GM23338 (cell line): ENCODE measurements at regions not wholly inside any gene's neighbourhood (a gene's known extent, or its start where the extent isn't known, plus 50 kb on each side); places are given as distances from the start of the nearest gene placed in this dataset.

ENCODE experiments used
- ATAC-seq: fragments of 200-7000 bp; cut with Tn5 transposase; 3 replicates; pipeline ENCODE4 v1.9.1; 2020
- DNase-seq: peaks from one replicate; pipeline ENCODE4 v3.0.0-alpha.2; 2015; ENCODE audit warnings: low spot score
- H2AFZ ChIP-seq: fragments of 200-600 bp; sonication (generic); 2 replicates; pipeline ENCODE4 v1.8.0; 2016; ENCODE audit warnings: antibody characterized with exemption, mild to moderate bottlenecking, moderate library complexity
- H3F3A ChIP-seq: fragments of 200-600 bp; sonication (generic); replicated peaks from 2 replicates; pipeline ENCODE4 v1.8.0; 2017; ENCODE audit warnings: antibody characterized with exemption, mixed run types, low read depth
- H3K27ac ChIP-seq: fragments of 200-600 bp; sonication (generic); 2 replicates; pipeline ENCODE4 v1.6.1; 2016; ENCODE audit warnings: low read depth
- H3K27me3 ChIP-seq: fragments of 200-600 bp; sonication (generic); 2 replicates; pipeline ENCODE4 v1.8.0; 2016; ENCODE audit warnings: mild to moderate bottlenecking, mixed run types, moderate library complexity; ENCODE audit not compliant: insufficient read depth
- H3K36me3 ChIP-seq: fragments of 200-600 bp; sonication (generic); 2 replicates; pipeline ENCODE4 v1.8.0; 2016; ENCODE audit warnings: mild to moderate bottlenecking; ENCODE audit not compliant: insufficient read depth
- H3K4me1 ChIP-seq: fragments of 200-600 bp; sonication (generic); 2 replicates; pipeline ENCODE4 v1.8.0; 2016; ENCODE audit warnings: mild to moderate bottlenecking, moderate library complexity; ENCODE audit not compliant: insufficient read depth
- H3K4me2 ChIP-seq: fragments of 200-600 bp; sonication (generic); 2 replicates; pipeline ENCODE4 v1.7.1; 2017; ENCODE audit warnings: mixed run types
- H3K4me3 ChIP-seq: fragments of 200-600 bp; sonication (generic); 2 replicates; pipeline ENCODE4 v1.6.1; 2016; ENCODE audit warnings: mixed run types
- H3K79me2 ChIP-seq: fragments of 200-600 bp; sonication (generic); replicated peaks from 2 replicates; pipeline ENCODE4 v1.8.0; 2017; ENCODE audit warnings: mild to moderate bottlenecking; ENCODE audit not compliant: insufficient read depth
- H3K9me2 ChIP-seq: fragments of 200-600 bp; sonication (generic); 2 replicates; pipeline ENCODE4 v1.8.0; 2017; ENCODE audit not compliant: insufficient read depth
- H4K20me1 ChIP-seq: fragments of 200-600 bp; sonication (generic); replicated peaks from 2 replicates; pipeline ENCODE4 v1.8.0; 2017; ENCODE audit warnings: mild to moderate bottlenecking; ENCODE audit not compliant: insufficient read depth
- H3K27ac Mint-ChIP-seq: 2 replicates; pipeline ENCODE4 v1.8.0; 2020; ENCODE audit warnings: inconsistent platforms, mild to moderate bottlenecking, moderate library complexity, mixed read lengths
- H3K27me3 Mint-ChIP-seq: 3 replicates; pipeline ENCODE4 v1.8.0; 2022; ENCODE audit warnings: low read depth, mild to moderate bottlenecking, moderate library complexity, mixed read lengths, inconsistent platforms; ENCODE audit not compliant: insufficient read depth, poor library complexity
- H3K36me3 Mint-ChIP-seq: 3 replicates; pipeline ENCODE4 v1.8.0; 2021; ENCODE audit warnings: low read depth, mild to moderate bottlenecking, inconsistent platforms, moderate library complexity, mixed read lengths
- H3K4me1 Mint-ChIP-seq: 3 replicates; pipeline ENCODE4 v1.8.0; 2020; ENCODE audit warnings: mild to moderate bottlenecking, inconsistent platforms, mixed read lengths
- H3K4me3 Mint-ChIP-seq: 3 replicates; pipeline ENCODE4 v1.8.0; 2021; ENCODE audit warnings: moderate library complexity, mild to moderate bottlenecking, inconsistent platforms, mixed read lengths
- H3K9me3 Mint-ChIP-seq: 3 replicates; pipeline ENCODE4 v1.8.0; 2020; ENCODE audit warnings: moderate library complexity, mild to moderate bottlenecking, inconsistent platforms, mixed read lengths
- CTCF ChIP-seq, 2 experiments: fragments of 200-600 bp in 1 of 2; sonication (generic) in 1 of 2; conservative IDR thresholded peaks; 2 replicates each; pipeline versions ENCODE4 v1.5.1 to v1.6.1; 2016 to 2017; ENCODE audit warnings: antibody characterized with exemption in 2 of 2, low read depth in 2 of 2, mild to moderate bottlenecking in 2 of 2, moderate library complexity in 1 of 2
- EZH2phosphoT487 ChIP-seq: fragments of 200-600 bp; sonication (generic); IDR thresholded peaks from one replicate; pipeline ENCODE4 v1.8.1; 2018; ENCODE audit warnings: antibody characterized with exemption; ENCODE audit not compliant: unreplicated experiment
- REST ChIP-seq: IDR thresholded peaks from one replicate; pipeline ENCODE4 v1.6.1; 2018; ENCODE audit warnings: antibody characterized with exemption; ENCODE audit not compliant: unreplicated experiment
- ZNF331 ChIP-seq: fragments of 250-450 bp; sonication (Bioruptor Pico); IDR thresholded peaks from 2 replicates; pipeline ENCODE4 v1.5.0; 2020; ENCODE audit warnings: low read depth, mild to moderate bottlenecking, moderate library complexity
- ZNF462 ChIP-seq: fragments of 250-450 bp; sonication (Bioruptor Pico); IDR thresholded peaks from 2 replicates; pipeline ENCODE4 v1.5.0; 2020; ENCODE audit warnings: mild to moderate bottlenecking, moderate library complexity

GRCh38 chr4:32745351-32745750 is 2025.2 kb downstream of the PCDH7 start (continued):
- TF ChIP-seq ZNF462 (CRISPR knock-in tag) (no peak), EZH2phosphoT487 (no peak), REST (no peak)

- Mint-ChIP-seq H3K4me1 (no peaks in the 10 kb centered on the region), H3K36me3 (no peaks in the 10 kb centered on the region), H3K27me3 (no peaks in the 10 kb centered on the region), H3K27ac (no peak overlapping the region), H3K4me3 (no peak overlapping the region), H3K9me3 (0 out of 3 replicates have a peak, but pooled peaks cover 4% of the 10 kb centered on the region)
- H3K4me3 ChIP-seq = no peak overlapping the region
- H3K27me3 ChIP-seq = no peaks in the 10 kb centered on the region
- no peaks in the 10 kb centered on the region for H4K20me1 ChIP-seq
- H3K4me2 ChIP-seq = no peak overlapping the region
- ATAC-seq (no peak), DNase-seq (no peak)
- peak overlapping the region; percentile 69; the same call in 1 of the 2 replicates for H2AFZ ChIP-seq
- H3K4me1 ChIP-seq = no peaks in the 10 kb centered on the region
- no peak overlapping the region for H3K27ac ChIP-seq
- H3K36me3 ChIP-seq = no peaks in the 10 kb centered on the region
- H3K9me2 ChIP-seq = 0 out of 2 replicates have a peak, but pooled peaks cover 4% of the 10 kb centered on the region
- no peaks in the 10 kb centered on the region for H3F3A ChIP-seq
- no peaks in the 10 kb centered on the region for H3K79me2 ChIP-seq
- TF ChIP-seq ZNF331 (CRISPR knock-in tag) = no peak
- no peak for TF ChIP-seq CTCF (conservative IDR thresholded peaks at IDR 0.05; ENCODE audit: low read depth in 2 of 2)
Measured at GRCh38 chr4:32748061-32748460, 2027.9 kb downstream of the PCDH7 start.
